WERI-Rb-1 (cell line): ENCODE measurements at regions not wholly inside any gene's neighbourhood (a gene's known extent, or its start where the extent isn't known, plus 50 kb on each side); places are given as distances from the start of the nearest gene placed in this dataset.

ENCODE experiments used
- DNase-seq: peaks from one replicate; pipeline ENCODE4 v3.0.0-alpha.2; 2020
- H3K27ac ChIP-seq: fragments of 250-450 bp; sonication (Bioruptor Pico); 2 replicates; pipeline ENCODE4 v1.5.1; 2020; ENCODE audit warnings: mild to moderate bottlenecking, moderate library complexity
- H3K27me3 ChIP-seq: fragments of 250-450 bp; sonication (Bioruptor Pico); 2 replicates; pipeline ENCODE4 v1.5.1; 2021; ENCODE audit warnings: mild to moderate bottlenecking, low read depth, moderate library complexity; ENCODE audit not compliant: insufficient read depth, severe bottlenecking
- H3K36me3 ChIP-seq: fragments of 250-450 bp; sonication (Bioruptor Pico); 2 replicates; pipeline ENCODE4 v1.5.1; 2020; ENCODE audit warnings: mild to moderate bottlenecking, moderate library complexity
- H3K4me3 ChIP-seq: 2 replicates; pipeline ENCODE4 v1.5.1; 2011; ENCODE audit warnings: low read depth, mild to moderate bottlenecking, control low read depth, low read length
- H3K9me3 ChIP-seq: fragments of 250-450 bp; sonication (Bioruptor Pico); 2 replicates; pipeline ENCODE4 v1.5.1; 2021; ENCODE audit warnings: mild to moderate bottlenecking, moderate library complexity; ENCODE audit not compliant: severe bottlenecking
- TF ChIP-seq, protein P1 (sequence below): IDR thresholded peaks from 2 replicates; pipeline ENCODE4 v1.5.1; 2011; ENCODE audit warnings: low read depth, mild to moderate bottlenecking, control low read depth, inconsistent platforms, low read length

DNA sequence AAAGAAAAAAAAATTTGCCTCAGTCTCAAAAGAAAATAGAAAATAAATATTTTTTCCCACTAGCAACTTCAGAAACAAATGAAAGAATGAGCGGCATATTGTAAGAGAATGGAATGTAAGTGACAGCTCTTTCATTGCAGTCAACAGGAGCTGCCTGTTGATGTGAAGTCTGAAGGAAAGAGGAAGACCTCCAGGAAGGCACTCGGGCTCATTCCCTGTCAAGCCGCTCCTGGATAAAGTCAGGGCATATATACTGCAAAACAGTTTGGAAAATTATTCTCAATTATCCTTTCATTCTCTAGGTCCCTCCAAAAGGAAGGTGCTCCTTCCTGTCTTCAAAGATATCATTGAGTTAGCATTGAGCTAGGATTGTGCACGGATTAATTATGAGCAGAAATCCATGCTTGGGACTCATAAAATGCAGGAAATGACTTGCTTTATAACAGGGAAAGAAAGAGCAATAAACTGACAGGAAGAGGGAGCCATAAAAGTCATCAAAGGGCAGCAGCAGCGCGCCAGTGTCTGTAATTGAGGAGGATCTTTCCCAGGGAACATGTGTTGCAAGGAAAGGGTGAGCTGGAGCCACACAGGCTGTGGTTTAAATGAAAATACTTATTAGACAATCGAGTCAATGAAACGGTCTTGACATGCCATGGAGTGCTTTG lies 218.2 kb downstream of the C6orf118 start:
- TF ChIP-seq, protein P1, sequence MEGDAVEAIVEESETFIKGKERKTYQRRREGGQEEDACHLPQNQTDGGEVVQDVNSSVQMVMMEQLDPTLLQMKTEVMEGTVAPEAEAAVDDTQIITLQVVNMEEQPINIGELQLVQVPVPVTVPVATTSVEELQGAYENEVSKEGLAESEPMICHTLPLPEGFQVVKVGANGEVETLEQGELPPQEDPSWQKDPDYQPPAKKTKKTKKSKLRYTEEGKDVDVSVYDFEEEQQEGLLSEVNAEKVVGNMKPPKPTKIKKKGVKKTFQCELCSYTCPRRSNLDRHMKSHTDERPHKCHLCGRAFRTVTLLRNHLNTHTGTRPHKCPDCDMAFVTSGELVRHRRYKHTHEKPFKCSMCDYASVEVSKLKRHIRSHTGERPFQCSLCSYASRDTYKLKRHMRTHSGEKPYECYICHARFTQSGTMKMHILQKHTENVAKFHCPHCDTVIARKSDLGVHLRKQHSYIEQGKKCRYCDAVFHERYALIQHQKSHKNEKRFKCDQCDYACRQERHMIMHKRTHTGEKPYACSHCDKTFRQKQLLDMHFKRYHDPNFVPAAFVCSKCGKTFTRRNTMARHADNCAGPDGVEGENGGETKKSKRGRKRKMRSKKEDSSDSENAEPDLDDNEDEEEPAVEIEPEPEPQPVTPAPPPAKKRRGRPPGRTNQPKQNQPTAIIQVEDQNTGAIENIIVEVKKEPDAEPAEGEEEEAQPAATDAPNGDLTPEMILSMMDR: no peak
- H3K36me3 ChIP-seq: no peaks in the 10 kb centered on the region
- DNase-seq: no peak
- H3K9me3 ChIP-seq: no peaks in the 10 kb centered on the region
- H3K4me3 ChIP-seq: no peak overlapping the region
- H3K27me3 ChIP-seq: no peaks in the 10 kb centered on the region
- no peak overlapping the region for H3K27ac ChIP-seq

- TF ChIP-seq, protein P1: no peak
- Histone ChIP-seq H3K27ac (no peak overlapping the region), H3K27me3 (no peaks in the 10 kb centered on the region), H3K36me3 (no peaks in the 10 kb centered on the region), H3K9me3 (no peaks in the 10 kb centered on the region), H3K4me3 (no peak overlapping the region)
- no peak for DNase-seq
Measured at GRCh38 chr6:165090242-165090641, 219.2 kb downstream of the C6orf118 start.

- H3K9me3 ChIP-seq: no peaks in the 10 kb centered on the region
- H3K4me3 ChIP-seq: no peak overlapping the region
Measured at GRCh38 chr6:165086814-165087213, 222.6 kb downstream of the C6orf118 start.

DNA sequence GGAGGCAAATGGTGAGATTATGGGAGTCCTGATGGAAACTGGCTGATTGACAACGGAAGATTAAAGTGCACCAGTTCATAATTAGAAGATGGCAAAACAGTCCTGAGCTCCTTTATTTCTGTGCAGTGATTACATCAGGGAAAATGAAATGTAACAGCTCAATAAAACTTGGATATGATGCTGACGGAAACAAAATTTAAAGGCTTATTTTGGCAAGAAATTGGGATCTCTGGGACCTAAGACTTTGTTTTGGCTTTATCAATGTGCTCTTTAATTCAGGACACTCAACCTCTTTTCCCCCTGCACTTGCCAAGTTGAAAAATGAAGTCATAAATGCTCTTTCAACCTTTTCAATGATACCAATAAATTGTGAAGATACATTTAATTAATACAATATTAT lies 226.8 kb downstream of the C6orf118 start:
- H3K27ac ChIP-seq: no peak overlapping the region
- no peaks in the 10 kb centered on the region for H3K9me3 ChIP-seq
- TF ChIP-seq, protein P1: no peak
- H3K36me3 ChIP-seq: no peaks in the 10 kb centered on the region
- H3K27me3 ChIP-seq: no peaks in the 10 kb centered on the region
- no peak for DNase-seq
- H3K4me3 ChIP-seq: no peak overlapping the region

More at GRCh38 chr6:165086814-165087213, 222.6 kb downstream of the C6orf118 start:
- Histone ChIP-seq H3K27ac (no peak overlapping the region), H3K36me3 (no peaks in the 10 kb centered on the region), H3K27me3 (no peaks in the 10 kb centered on the region)
- TF ChIP-seq, protein P1: no peak
- DNase-seq: no peak

GRCh38 chr6:165081944-165082532 lies 227.4 kb downstream of the C6orf118 start:
- H3K36me3 ChIP-seq: no peaks in the 10 kb centered on the region
- H3K9me3 ChIP-seq: no peaks in the 10 kb centered on the region
- TF ChIP-seq, protein P1: no peak
- DNase-seq: no peak
- H3K4me3 ChIP-seq: no peak overlapping the region
- no peak overlapping the region for H3K27ac ChIP-seq
- no peaks in the 10 kb centered on the region for H3K27me3 ChIP-seq
